NT2/D1 (cell line): ENCODE measurements at regions not wholly inside any gene's neighbourhood (a gene's known extent, or its start where the extent isn't known, plus 50 kb on each side); places are given as distances from the start of the nearest gene placed in this dataset.

ENCODE experiments used
- DNase-seq: peaks from one replicate; pipeline ENCODE4 v3.0.0-alpha.2; 2011; ENCODE audit warnings: low read depth, low spot score
- H3K27me3 ChIP-seq: 2 replicates; pipeline ENCODE4 v1.6.0; 2011; ENCODE audit warnings: mild to moderate bottlenecking; ENCODE audit not compliant: insufficient read length, insufficient read depth
- H3K36me3 ChIP-seq: 2 replicates; pipeline ENCODE4 v1.6.1; 2011; ENCODE audit warnings: mild to moderate bottlenecking, low read length, mixed read lengths; ENCODE audit not compliant: insufficient read depth, insufficient read length
- H3K4me1 ChIP-seq: 2 replicates; pipeline ENCODE4 v1.5.1; 2011; ENCODE audit not compliant: insufficient read depth, insufficient read length
- H3K4me3 ChIP-seq: 2 replicates; pipeline ENCODE4 v1.5.1; 2011; ENCODE audit warnings: low read depth; ENCODE audit not compliant: insufficient read length
- H3K9ac ChIP-seq: 2 replicates; pipeline ENCODE4 v1.6.0; 2011; ENCODE audit warnings: low read depth; ENCODE audit not compliant: insufficient read length
- H3K9me3 ChIP-seq: 2 replicates; pipeline ENCODE4 v1.5.1; 2011; ENCODE audit warnings: mild to moderate bottlenecking, low read length; ENCODE audit not compliant: insufficient read depth
- SUZ12 ChIP-seq: IDR thresholded peaks from 2 replicates; pipeline ENCODE4 v1.6.1; 2011; ENCODE audit not compliant: insufficient read length, insufficient read depth; ENCODE audit errors: extremely low read depth
- YY1 ChIP-seq: IDR thresholded peaks from 2 replicates; pipeline ENCODE4 v1.6.1; 2011; ENCODE audit not compliant: insufficient read length, insufficient read depth
- ZNF274 ChIP-seq: IDR thresholded peaks from 2 replicates; pipeline ENCODE4 v1.6.1; 2011; ENCODE audit warnings: mild to moderate bottlenecking, low read depth, low read length

DNA sequence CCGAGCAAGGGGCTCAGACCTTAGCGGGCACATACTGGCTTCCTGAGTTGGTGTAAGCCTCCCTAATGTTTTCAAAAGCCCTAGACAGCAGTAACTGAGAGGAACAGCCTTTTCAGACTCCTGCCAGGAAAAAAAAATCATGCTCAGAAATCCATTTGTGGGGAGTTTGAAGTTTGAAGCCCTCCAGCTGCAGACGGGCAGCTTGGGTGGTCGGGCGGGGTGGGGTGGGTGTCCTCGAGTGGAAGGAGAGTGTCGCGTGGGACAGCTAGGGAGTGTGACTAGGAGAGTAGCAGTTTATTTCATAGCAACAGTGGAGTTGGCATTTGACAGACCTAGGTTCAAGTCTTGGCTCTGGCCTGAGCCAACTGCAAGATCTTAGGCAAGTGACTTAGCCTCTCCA lies 90.7 kb upstream of the PITX1 start:
- H3K9ac ChIP-seq = no peak overlapping the region
- no peak for DNase-seq
- TF ChIP-seq SUZ12 (no peak), YY1 (no peak), ZNF274 (no peak)

DNA sequence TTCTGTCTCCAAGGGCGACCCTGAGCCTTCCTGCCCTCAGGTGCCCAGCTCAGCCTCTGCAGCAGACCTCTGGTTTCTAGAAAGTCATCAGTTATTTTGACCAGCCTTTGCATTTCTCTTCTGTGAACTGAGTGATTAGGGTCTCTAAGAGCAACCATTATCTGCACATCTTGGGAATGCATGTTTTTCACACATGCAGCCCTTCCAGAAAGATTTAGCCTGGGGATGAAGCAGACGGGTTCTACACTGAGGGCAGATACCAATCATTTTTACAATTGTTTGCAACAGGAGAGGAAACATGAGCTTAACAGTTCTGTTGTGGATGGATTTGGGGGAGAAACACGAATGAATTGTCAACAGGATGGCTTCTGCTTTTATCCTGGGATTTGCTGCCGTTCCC lies 90.1 kb upstream of the PITX1 start:
- H3K27me3 ChIP-seq = no peaks in the 10 kb centered on the region
- no peaks in the 10 kb centered on the region for H3K36me3 ChIP-seq
- H3K4me3 ChIP-seq = no peak overlapping the region
- H3K9me3 ChIP-seq = no peaks in the 10 kb centered on the region
- H3K9ac ChIP-seq = no peak overlapping the region
- no peak for TF ChIP-seq ZNF274
- TF ChIP-seq YY1 = no peak
- no peak for TF ChIP-seq SUZ12
- H3K4me1 ChIP-seq = no peaks in the 10 kb centered on the region
- DNase-seq = no peak

More for the DNA sequence above, 90.7 kb upstream of the PITX1 start:
- no peaks in the 10 kb centered on the region for H3K9me3 ChIP-seq
- no peaks in the 10 kb centered on the region for H3K36me3 ChIP-seq
- H3K4me1 ChIP-seq = no peaks in the 10 kb centered on the region
- no peaks in the 10 kb centered on the region for H3K27me3 ChIP-seq
- H3K4me3 ChIP-seq = no peak overlapping the region

DNA sequence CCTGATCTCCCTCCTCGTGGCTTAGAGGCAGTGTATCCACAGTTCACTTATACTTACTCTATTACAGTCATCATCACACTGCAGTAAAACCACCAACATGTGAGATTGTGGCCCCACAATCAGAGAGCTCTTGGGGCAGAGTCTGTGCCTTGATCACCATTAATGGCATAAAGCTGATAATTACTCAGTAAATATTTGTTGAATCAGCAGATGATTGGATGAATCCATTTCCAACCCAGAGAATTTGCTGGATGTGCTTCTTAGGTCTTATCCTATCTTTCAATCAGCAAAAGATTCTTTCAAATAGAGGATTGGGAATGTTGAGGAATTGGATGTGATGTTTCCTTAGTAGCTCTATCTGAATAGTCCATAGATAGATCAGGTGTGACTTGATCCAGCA lies 88.8 kb upstream of the PITX1 start:
- no peaks in the 10 kb centered on the region for H3K9me3 ChIP-seq
- H3K4me1 ChIP-seq = no peaks in the 10 kb centered on the region
- no peak overlapping the region for H3K4me3 ChIP-seq
- H3K9ac ChIP-seq = no peak overlapping the region
- H3K27me3 ChIP-seq = peaks cover 5% of the 10 kb centered on the region
- no peaks in the 10 kb centered on the region for H3K36me3 ChIP-seq
- DNase-seq = no peak
- no peak for TF ChIP-seq SUZ12
- no peak for TF ChIP-seq ZNF274
- no peak for TF ChIP-seq YY1

DNA sequence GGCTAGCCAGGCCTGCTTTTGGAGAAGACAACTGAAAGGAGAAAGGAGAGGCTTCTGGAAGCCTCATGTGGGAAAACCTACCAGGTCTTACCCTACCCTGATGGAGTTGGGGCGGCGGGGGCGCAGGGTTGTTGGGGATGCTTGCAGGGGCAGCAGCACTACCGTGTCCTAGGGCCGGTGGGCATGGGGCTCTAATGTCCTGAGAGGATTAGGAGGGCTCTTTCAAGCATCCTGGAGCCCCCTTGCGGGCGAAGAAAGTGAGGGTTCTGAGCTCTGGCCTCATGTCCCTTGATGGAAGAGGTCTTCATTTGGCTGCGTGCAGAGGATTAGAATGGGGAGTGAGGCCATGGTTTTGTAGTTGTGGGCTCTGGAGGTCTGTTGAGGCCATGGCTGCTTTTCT lies 86.9 kb upstream of the PITX1 start:
- Histone ChIP-seq H3K4me3 (no peak overlapping the region), H3K9ac (no peak overlapping the region), H3K27me3 (peaks cover 5% of the 10 kb centered on the region), H3K9me3 (no peaks in the 10 kb centered on the region), H3K36me3 (no peaks in the 10 kb centered on the region), H3K4me1 (peaks cover 3% of the 10 kb centered on the region)
- TF ChIP-seq ZNF274 = no peak
- TF ChIP-seq YY1 = no peak
- no peak for TF ChIP-seq SUZ12
- no peak for DNase-seq

DNA sequence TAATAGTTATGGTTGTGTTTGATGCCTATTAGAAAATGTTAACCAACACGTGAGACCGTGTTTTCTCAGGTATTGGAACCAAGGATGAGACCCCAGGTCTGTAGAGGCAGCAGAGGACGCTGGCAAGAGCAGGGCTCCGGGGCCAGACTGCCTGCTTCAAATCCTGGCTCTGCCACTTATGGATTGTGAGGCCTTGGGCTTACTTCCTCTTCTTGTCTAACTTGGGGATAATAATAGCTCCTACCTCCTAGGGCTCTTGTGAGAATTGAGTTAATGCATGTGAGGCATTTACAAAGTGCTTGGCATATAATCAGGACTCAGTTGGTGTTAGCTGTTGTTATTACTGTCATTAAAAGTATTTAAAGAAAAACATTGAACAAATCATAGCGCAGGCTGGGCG lies 85.5 kb upstream of the PITX1 start:
- no peaks in the 10 kb centered on the region for H3K36me3 ChIP-seq
- H3K9ac ChIP-seq = no peak overlapping the region
- peaks cover 3% of the 10 kb centered on the region for H3K4me1 ChIP-seq
- TF ChIP-seq SUZ12 (no peak), ZNF274 (no peak)
- DNase-seq = no peak
- no peak overlapping the region for H3K4me3 ChIP-seq
- H3K27me3 ChIP-seq = peaks cover 5% of the 10 kb centered on the region
- H3K9me3 ChIP-seq = no peaks in the 10 kb centered on the region

DNA sequence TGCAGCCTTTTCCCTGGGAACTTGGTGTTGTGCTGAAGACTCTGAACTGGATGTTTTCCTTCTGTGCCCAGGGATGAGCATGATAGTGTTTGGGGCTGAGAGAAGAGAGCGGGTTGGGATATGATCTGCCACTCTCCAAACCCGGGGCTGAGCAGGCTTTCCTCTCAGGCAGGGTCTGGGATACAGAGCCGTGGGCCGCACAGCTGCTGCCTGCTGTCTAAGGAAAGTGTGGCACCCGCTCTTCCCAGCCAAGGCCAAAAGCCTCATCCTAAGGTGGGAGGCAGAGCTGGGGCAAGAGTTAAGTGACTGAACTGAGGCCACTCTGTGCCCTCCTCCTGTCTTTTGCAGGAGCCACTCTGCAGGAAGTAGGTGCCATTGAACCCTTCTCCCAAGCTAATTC lies 83.6 kb upstream of the PITX1 start:
- no peak overlapping the region for H3K9ac ChIP-seq
- peaks cover 3% of the 10 kb centered on the region for H3K4me1 ChIP-seq
- H3K36me3 ChIP-seq = no peaks in the 10 kb centered on the region
- H3K9me3 ChIP-seq = no peaks in the 10 kb centered on the region
- H3K4me3 ChIP-seq = no peak overlapping the region
- DNase-seq = no peak
- no peak for TF ChIP-seq SUZ12
- no peak for TF ChIP-seq YY1
- TF ChIP-seq ZNF274 = no peak
- peaks cover 5% of the 10 kb centered on the region for H3K27me3 ChIP-seq

DNA sequence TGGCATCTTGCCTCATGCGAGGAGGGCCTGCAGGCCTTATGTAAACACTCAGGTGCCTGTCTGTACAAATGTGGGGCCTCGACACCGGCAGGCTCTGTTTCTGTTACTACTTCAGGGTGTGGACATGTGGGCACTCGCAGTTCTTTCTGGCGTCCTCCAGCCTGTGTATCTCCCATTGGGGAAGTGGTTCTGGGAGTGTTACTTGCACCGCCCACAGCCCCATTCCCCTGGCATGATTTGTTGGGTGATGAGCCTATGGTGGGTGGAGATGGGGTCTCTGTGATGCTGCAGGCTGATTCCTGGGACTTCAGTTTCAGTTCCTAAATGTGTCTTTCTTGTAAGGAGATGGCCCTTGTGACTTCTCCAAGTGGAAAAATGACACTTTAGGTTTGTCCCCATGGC lies 82.1 kb upstream of the PITX1 start:
- no peak for TF ChIP-seq YY1
- no peak for TF ChIP-seq ZNF274
- TF ChIP-seq SUZ12 = no peak
- H3K27me3 ChIP-seq = peaks cover 5% of the 10 kb centered on the region
- no peak for DNase-seq
- H3K36me3 ChIP-seq = no peaks in the 10 kb centered on the region
- H3K9me3 ChIP-seq = no peaks in the 10 kb centered on the region
- no peak overlapping the region for H3K4me3 ChIP-seq
- no peak overlapping the region for H3K9ac ChIP-seq
- peaks cover 3% of the 10 kb centered on the region for H3K4me1 ChIP-seq

DNA sequence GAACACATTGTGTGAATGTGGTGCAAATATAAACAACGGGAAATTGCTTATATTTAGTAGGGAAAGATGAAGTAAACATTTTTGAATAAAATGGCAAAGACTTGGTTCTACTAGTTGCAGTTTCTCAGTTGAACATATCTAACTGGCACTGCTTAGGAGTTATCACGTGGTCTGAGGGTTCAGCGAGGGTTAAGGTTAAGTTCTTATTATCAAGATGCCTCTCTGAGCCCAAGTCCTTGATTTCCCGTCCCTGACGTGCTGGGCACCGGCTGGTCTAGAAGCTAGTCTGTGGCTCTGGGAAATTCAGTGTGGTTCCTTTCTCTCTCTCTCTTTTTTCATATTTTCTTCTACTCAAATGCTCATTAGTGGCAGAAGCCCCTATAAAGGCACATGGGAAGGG lies 81.6 kb upstream of the PITX1 start:
- TF ChIP-seq ZNF274 (no peak), YY1 (no peak), SUZ12 (no peak)
- no peak for DNase-seq
- peaks cover 3% of the 10 kb centered on the region for H3K4me1 ChIP-seq

More for the DNA sequence above, 81.6 kb upstream of the PITX1 start:
- H3K4me3 ChIP-seq = no peak overlapping the region
- no peaks in the 10 kb centered on the region for H3K36me3 ChIP-seq
- H3K9me3 ChIP-seq = no peaks in the 10 kb centered on the region
- H3K9ac ChIP-seq = no peak overlapping the region
- peaks cover 5% of the 10 kb centered on the region for H3K27me3 ChIP-seq
